Endothelial cell of umbilical vein (primary cell): ENCODE measurements at regions not wholly inside any gene's neighbourhood (a gene's known extent, or its start where the extent isn't known, plus 50 kb on each side); places are given as distances from the start of the nearest gene placed in this dataset.

Source experiments
- BruUV-seq: library from RNA; stranded (reverse); fragments of 400-500 nt; replicated peaks from 2 replicates; lab custom pipeline; 2021; lab: Mats Ljungman, UMichigan
- CTCF ChIA-PET: fragments of 300-600, 350-600 bp; sonication (Branson Sonifier 250); formaldehyde crosslinking; loops from one replicate; lab custom pipeline; 2021; ENCODE audit warnings: antibody characterized with exemption, inconsistent platforms; lab: Charles Lee
- POLR2A ChIA-PET: fragments of 300-600, 350-600 bp; sonication (Branson Sonifier 250); formaldehyde crosslinking; loops from one replicate; lab custom pipeline; 2021; ENCODE audit warnings: antibody characterized with exemption, inconsistent platforms; lab: Charles Lee
- DNase-seq: peaks from one replicate; pipeline ENCODE4 v3.0.0-alpha.2; 2011; ENCODE audit warnings: low read depth, low spot score
- FAIRE-seq: peaks from 2 replicates; lab custom pipeline; 2011; peaks lifted over from hg19 to GRCh38; lab: Jason Lieb, UNC
- H2AFZ ChIP-seq: 2 replicates; pipeline ENCODE4 v1.6.0; 2012; ENCODE audit warnings: low read depth, low read length, control low read depth, inconsistent platforms
- H3K27ac ChIP-seq: 2 replicates; pipeline ENCODE4 v1.5.1; 2011; ENCODE audit warnings: low read depth, mild to moderate bottlenecking, control low read depth, low read length, moderate library complexity; ENCODE audit not compliant: insufficient read depth
- H3K27me3 ChIP-seq, 2 experiments: 2 replicates each; pipeline versions ENCODE4 v1.6.0 to v1.6.1; 2011; ENCODE audit warnings: low read length in 2 of 2, mixed read lengths in 1 of 2; ENCODE audit not compliant: control insufficient read depth in 2 of 2, insufficient read depth in 2 of 2
- H3K36me3 ChIP-seq, 2 experiments: 2 replicates in 1 of 2; 3 replicates in 1 of 2; pipeline ENCODE4 v1.5.1; 2011; ENCODE audit warnings: low read length in 2 of 2, mild to moderate bottlenecking in 1 of 2, moderate library complexity in 1 of 2; ENCODE audit not compliant: control insufficient read depth in 2 of 2, insufficient read depth in 2 of 2; ENCODE audit errors: extremely low read depth in 1 of 2
- H3K4me1 ChIP-seq: 3 replicates; pipeline ENCODE4 v1.5.1; 2011; ENCODE audit warnings: mild to moderate bottlenecking, low read length; ENCODE audit not compliant: control insufficient read depth, insufficient read depth; ENCODE audit errors: extremely low read depth
- H3K4me2 ChIP-seq: 2 replicates; pipeline ENCODE4 v1.6.1; 2011; ENCODE audit warnings: low read length, control low read depth, mixed read lengths; ENCODE audit not compliant: insufficient read depth
- H3K4me3 ChIP-seq, 3 experiments: fragments of 200-600 bp in 1 of 3; sonication (generic), shearing (Covaris generic) in 1 of 3; replicated peaks in 1 of 3; 2 replicates each; pipeline ENCODE4 v1.5.1; 2011 to 2016; ENCODE audit warnings: control low read depth in 3 of 3, low read length in 3 of 3, mild to moderate bottlenecking in 2 of 3, inconsistent platforms in 1 of 3, low read depth in 1 of 3, moderate library complexity in 1 of 3; ENCODE audit not compliant: insufficient read depth in 1 of 3
- H3K79me2 ChIP-seq: 2 replicates; pipeline ENCODE4 v1.6.0; 2012; ENCODE audit warnings: low read length, inconsistent platforms; ENCODE audit not compliant: control insufficient read depth, insufficient read depth
- H3K9ac ChIP-seq: replicated peaks from 2 replicates; pipeline ENCODE3; 2011; ENCODE audit warnings: low read length, control low read depth; ENCODE audit not compliant: insufficient read depth; ENCODE audit errors: extremely low read depth
- H3K9me1 ChIP-seq: replicated peaks from 3 replicates; pipeline ENCODE4 v1.6.0; 2011; ENCODE audit warnings: mild to moderate bottlenecking, low read length; ENCODE audit not compliant: control insufficient read depth, insufficient read depth; ENCODE audit errors: extremely low read depth
- H3K9me3 ChIP-seq: replicated peaks from 2 replicates; pipeline ENCODE4 v1.5.1; 2012; ENCODE audit warnings: low read length, inconsistent platforms; ENCODE audit not compliant: control insufficient read depth, insufficient read depth
- H4K20me1 ChIP-seq: replicated peaks from 2 replicates; pipeline ENCODE3; 2011; ENCODE audit warnings: mild to moderate bottlenecking, low read length; ENCODE audit not compliant: control insufficient read depth, insufficient read depth; ENCODE audit errors: extremely low read depth
- CTCF ChIP-seq, 2 donors: IDR thresholded peaks; 1 replicate in 1 of 2; 2 replicates in 1 of 2; pipeline ENCODE4 v1.5.1; 2011; ENCODE audit warnings: low read length in 2 of 2, mild to moderate bottlenecking in 2 of 2, moderate library complexity in 2 of 2, control low read depth in 1 of 2, inconsistent platforms in 1 of 2, low read depth in 1 of 2; ENCODE audit not compliant: insufficient read depth in 1 of 2; ENCODE audit errors: extremely low read depth in 1 of 2
- EZH2 ChIP-seq: IDR thresholded peaks from 2 replicates; pipeline ENCODE4 v1.6.1; 2012; ENCODE audit warnings: borderline replicate concordance, low read depth, mild to moderate bottlenecking, moderate library complexity, low read length, inconsistent platforms; ENCODE audit not compliant: severe bottlenecking
- FOS ChIP-seq: IDR thresholded peaks from 2 replicates; pipeline ENCODE4 v1.6.1; 2011; ENCODE audit warnings: mild to moderate bottlenecking, low read length, moderate library complexity, borderline replicate concordance; ENCODE audit not compliant: insufficient read depth
- GATA2 ChIP-seq: IDR thresholded peaks from 2 replicates; pipeline ENCODE4 v1.7.0; 2011; ENCODE audit warnings: low read depth, mild to moderate bottlenecking, moderate library complexity, mixed read lengths, low read length; ENCODE audit not compliant: insufficient read length, insufficient read depth
- JUN ChIP-seq: IDR thresholded peaks from 2 replicates; pipeline ENCODE4 v1.6.1; 2011; ENCODE audit warnings: borderline replicate concordance, low read depth; ENCODE audit not compliant: insufficient read length, insufficient read depth
- MAX ChIP-seq: IDR thresholded peaks from 2 replicates; pipeline ENCODE4 v1.6.1; 2011; ENCODE audit not compliant: insufficient read depth, insufficient read length
- MYC ChIP-seq: IDR thresholded peaks from one replicate; pipeline ENCODE4 v1.6.1; 2011; ENCODE audit warnings: mild to moderate bottlenecking, low read depth, low read length
- POLR2A ChIP-seq: IDR thresholded peaks from 2 replicates; pipeline ENCODE4 v1.6.1; 2012; ENCODE audit warnings: low read depth, mild to moderate bottlenecking, control low read depth, low read length
- POLR2AphosphoS5 ChIP-seq: IDR thresholded peaks from 2 replicates; pipeline ENCODE4 v1.6.1; 2012; ENCODE audit warnings: low read depth, mild to moderate bottlenecking, control low read depth, low read length, moderate library complexity; ENCODE audit not compliant: insufficient read depth
- dilution Hi-C: fragments of 300-500 bp; cut with MboI; formaldehyde crosslinking; loops from one replicate; pipeline ENCODE4 v1.15.0; 2019; ENCODE audit warnings: low sequenced_read_pairs; ENCODE audit not compliant: extremely low pct_ligation_motif_present
- intact Hi-C: fragments of 100-400 bp; cut with micrococcal nuclease; formaldehyde crosslinking; loops from one replicate; pipeline ENCODE4 v1.10.0; 2022

GRCh38 chr2:65710779-65711295 lies 278.4 kb upstream of the SPRED2 start:
- Histone ChIP-seq H3K36me3 (no peaks in the 10 kb centered on the region), H3K9ac (no peak overlapping the region), H3K4me2 (no peak overlapping the region), H3K9me1 (no peaks in the 10 kb centered on the region), H3K79me2 (no peaks in the 10 kb centered on the region), H3K27ac (no peak overlapping the region), H4K20me1 (no peaks in the 10 kb centered on the region), H2AFZ (no peak overlapping the region), H3K9me3 (no peaks in the 10 kb centered on the region), H3K4me1 (no peaks in the 10 kb centered on the region), H3K4me3 (no peak overlapping the region), H3K27me3 (peaks cover 0 to 3% of the 10 kb centered on the region in 2 experiments)
- POLR2A ChIA-PET, result no interaction called here
- TF ChIP-seq MYC, result no peak
- no peak for TF ChIP-seq FOS
- no peak for TF ChIP-seq CTCF (IDR thresholded peaks at IDR 0.05; ENCODE audit: extremely low read depth in 1 of 2, insufficient read depth in 1 of 2, low read depth in 1 of 2, low read length in 2 of 2)
- no peak for TF ChIP-seq POLR2AphosphoS5
- TF ChIP-seq EZH2, result no peak
- no peak for TF ChIP-seq POLR2A
- no peak for TF ChIP-seq GATA2
- TF ChIP-seq MAX, result no peak
- TF ChIP-seq JUN, result no peak
- intact Hi-C loops (no loop called here), dilution Hi-C loops (no loop called here)
- no TSS peak for BruUV-seq
- FAIRE-seq (no peak), DNase-seq (no peak)
- CTCF ChIA-PET, result no interaction called here
